ENCODE measurements at regions not wholly inside any gene's neighbourhood (a gene's known extent, or its start where the extent isn't known, plus 50 kb on each side); places are given as distances from the start of the nearest gene placed in this dataset.
"Not testable (repeated sequence)": the region's sequence is repeated elsewhere in the genome, so short reads cannot be mapped to it uniquely, and the experiment has no call there.

DNA sequence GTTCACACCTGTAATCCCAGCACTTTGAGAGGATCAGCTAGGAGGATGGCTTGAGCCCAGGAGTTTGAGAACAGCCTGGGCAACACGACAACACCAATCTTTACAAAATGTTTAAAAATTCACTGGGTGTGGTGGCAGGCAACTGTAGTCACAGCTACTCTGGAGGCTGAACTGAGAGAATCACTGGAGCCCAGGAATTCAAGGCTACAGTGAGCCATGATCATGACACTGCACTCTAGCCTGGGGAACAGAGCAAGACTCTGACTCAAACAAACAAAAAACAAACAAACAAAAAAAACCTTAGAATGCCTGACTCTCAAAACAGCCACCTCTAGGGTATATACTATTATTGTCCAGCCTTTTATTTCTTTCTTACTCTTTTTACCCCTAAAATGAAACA is 56.5 kb upstream of the PAPSS2 start:
- no peak for DNase-seq
- intact Hi-C loops (cut with DNase I): no loop called here

DNA sequence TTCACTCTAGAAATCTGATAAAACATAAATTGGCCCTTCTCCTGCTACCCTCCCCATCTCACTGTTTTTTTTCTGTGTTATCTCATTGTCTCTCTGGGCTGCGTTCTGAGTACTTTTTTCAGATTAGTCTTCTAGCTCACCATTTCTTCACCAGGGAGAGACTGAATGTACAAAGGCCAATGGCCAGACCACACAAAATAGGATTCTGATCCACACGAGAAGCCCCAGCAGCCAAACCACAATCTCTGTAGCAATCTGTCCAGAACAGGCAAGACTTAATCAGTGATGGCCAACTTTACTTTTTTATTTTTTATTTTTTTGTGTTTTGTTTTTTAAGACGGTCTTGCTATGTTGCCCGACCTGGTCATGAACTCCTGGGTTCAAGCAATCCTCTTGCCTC is 55.9 kb upstream of the PAPSS2 start:
- DNase-seq: no peak
- intact Hi-C loops (cut with DNase I): no loop called here

DNA sequence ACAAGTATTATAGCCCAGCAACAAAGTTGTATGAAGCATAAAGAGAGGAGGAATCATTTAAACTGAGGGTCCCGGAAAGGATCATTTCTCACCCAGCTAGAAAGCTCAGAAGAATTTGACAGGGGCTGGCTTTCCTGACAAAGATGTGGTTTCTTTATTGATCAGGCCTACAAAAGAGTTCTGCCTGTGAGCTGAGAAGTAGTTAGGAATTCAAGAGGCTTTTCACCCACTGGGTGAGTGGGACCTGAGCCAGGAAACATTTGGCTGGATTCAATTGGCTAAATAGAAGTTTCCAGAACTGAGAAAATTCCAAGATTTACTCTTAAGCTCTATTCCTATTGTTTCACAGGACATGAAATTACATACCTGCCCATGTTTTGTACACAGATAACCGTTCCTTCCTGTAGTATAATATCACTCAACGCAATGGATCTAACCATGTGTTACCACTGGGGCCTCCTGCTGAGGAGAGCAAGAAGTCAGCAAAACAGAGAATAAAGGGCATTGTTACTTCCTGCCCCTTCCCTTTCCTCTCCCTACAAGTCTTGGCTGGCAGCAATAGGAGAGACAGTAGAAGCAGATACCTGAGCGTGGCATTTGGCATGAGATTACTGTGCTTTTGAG is 53.9 kb upstream of the PAPSS2 start:
- intact Hi-C loops (cut with DNase I): no loop called here
- DNase-seq: peak in 4 of 42 donors; percentile 11 to 31 (median 19)

GRCh38 chr10:87608756-87609155 is 50.9 kb upstream of the PAPSS2 start:
- DNase-seq: no peak
- intact Hi-C loops (cut with DNase I): no loop called here

- DNase-seq; intact Hi-C loops (cut with DNase I): not testable (repeated sequence)
These were observed 50.1 kb upstream of the PAPSS2 start for GRCh38 chr10:87609563-87609962.
